GM18951 (cell line): ENCODE measurements at regions not wholly inside any gene's neighbourhood (a gene's known extent, or its start where the extent isn't known, plus 50 kb on each side); places are given as distances from the start of the nearest gene placed in this dataset.

Experiments used
- POLR2A ChIP-seq: IDR thresholded peaks from 4 replicates; pipeline ENCODE4 v1.6.1; 2011; ENCODE audit warnings: mild to moderate bottlenecking; ENCODE audit not compliant: insufficient read length, insufficient read depth; ENCODE audit errors: extremely low read depth
- in situ Hi-C: fragments of 300-500 bp; cut with MboI; formaldehyde crosslinking; loops from one replicate; pipeline ENCODE4 v1.12.0; 2022; ENCODE audit warnings: low sequenced_read_pairs, mixed read lengths, inconsistent platforms; ENCODE audit not compliant: unreplicated experiment

DNA sequence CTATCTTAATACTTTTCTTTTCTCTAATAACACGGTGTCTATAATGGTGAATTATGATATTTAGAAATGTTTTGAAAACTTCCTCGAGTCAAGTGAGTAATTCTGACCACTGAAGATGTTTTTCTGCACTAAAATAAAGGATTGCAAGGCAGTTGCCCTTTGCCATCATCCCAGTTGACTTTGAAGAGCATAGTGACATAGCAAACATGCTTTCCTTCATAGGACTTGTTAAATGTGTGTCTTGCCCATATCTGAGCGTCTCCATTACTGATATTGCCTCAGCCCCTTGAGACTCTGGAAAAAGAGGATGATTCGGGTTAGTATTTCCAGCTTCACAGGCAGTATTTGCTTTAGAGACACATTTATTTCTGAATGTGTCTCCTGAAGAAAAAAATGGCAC lies 125.2 kb upstream of the MCHR2 start:
- in situ Hi-C loops, result loop anchor here (5.0 to 25.0 kb wide), 2 partner anchors 358 to 543 kb away; no protein-coding TSS in a partner anchor

DNA sequence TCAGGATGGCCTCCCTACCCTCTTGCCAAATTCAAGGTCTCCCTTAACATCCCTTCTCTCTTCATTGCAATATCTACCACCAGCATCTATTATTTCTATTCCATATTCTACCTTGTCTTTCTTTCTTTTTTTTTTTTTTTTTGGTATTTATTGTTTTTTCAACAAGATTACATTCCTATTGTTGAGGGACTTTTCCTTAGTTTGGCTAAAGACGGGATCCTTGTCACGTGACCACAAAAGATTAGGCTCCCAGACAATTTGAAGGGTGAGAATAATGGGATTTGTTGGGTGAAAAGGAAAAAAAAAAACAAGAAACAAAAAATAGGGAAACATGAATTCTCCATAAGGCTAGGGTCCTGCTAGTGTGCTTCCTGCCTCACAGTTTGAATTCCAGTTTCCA lies 124.3 kb upstream of the MCHR2 start:
- no peak for TF ChIP-seq POLR2A
- in situ Hi-C loops, result loop anchor here (5.0 to 25.0 kb wide), 2 partner anchors 359 to 544 kb away; no protein-coding TSS in a partner anchor

More for the DNA sequence above, 125.2 kb upstream of the MCHR2 start:
- no peak for TF ChIP-seq POLR2A

DNA sequence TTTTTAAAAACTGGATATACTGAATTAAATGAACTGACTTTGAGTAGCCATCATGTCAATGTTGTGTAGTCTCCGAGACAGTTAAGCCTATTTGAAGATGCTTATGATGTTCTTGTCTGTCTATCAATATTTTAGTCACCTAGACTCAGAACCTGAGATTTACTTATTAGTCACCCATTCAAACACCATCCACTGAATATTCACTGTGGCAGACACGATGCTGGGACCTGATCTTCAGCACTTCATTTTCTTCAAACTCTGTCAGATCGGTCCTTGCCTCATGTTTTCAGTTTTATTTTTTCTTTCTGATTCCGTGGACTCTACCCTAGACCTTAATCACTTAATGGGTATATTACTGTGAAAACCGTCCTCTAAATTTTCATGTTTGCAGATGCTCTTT lies 123.7 kb upstream of the MCHR2 start:
- no peak for TF ChIP-seq POLR2A
- in situ Hi-C loops, result loop anchor here (5.0 to 25.0 kb wide), 2 partner anchors 360 to 545 kb away; no protein-coding TSS in a partner anchor

DNA sequence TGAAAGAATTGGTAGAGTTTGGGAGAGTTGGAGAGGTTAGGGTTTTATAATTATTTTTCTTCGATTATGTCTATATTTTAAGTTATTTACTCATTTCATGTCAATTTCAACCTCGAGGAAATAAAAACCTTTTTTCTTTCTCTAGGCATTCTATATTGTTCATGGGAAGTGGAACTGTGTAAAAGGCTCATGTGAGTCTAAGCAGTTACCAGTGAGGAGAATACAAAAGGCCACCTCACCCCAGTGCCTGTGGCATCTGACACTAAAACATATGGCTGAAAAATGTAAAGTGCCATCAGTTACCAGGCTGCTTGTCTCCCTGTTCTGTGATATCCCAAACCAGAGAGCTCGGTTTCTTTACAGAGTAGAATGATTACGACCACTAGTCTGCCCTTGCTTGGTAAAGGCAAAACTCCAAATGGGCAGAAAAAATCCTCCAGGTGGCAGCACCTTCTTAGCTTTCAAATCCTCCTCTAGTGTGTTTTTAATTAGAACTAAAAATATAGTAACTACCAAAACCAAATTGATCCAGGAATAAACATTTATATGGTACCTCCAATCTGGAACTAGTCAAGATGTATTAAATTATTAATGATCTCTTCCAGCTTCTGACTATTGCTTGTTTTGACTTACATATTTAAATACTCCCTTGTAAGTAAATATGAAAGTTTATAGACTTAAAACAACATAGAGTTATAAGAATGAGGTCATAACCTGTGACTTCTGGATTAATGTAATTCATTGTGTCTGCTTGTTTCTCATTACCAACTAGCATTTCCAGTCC lies 122.6 kb upstream of the MCHR2 start:
- in situ Hi-C loops, result loop anchor here (5.0 to 25.0 kb wide), 2 partner anchors 361 to 546 kb away; no protein-coding TSS in a partner anchor
- TF ChIP-seq POLR2A, result no peak

DNA sequence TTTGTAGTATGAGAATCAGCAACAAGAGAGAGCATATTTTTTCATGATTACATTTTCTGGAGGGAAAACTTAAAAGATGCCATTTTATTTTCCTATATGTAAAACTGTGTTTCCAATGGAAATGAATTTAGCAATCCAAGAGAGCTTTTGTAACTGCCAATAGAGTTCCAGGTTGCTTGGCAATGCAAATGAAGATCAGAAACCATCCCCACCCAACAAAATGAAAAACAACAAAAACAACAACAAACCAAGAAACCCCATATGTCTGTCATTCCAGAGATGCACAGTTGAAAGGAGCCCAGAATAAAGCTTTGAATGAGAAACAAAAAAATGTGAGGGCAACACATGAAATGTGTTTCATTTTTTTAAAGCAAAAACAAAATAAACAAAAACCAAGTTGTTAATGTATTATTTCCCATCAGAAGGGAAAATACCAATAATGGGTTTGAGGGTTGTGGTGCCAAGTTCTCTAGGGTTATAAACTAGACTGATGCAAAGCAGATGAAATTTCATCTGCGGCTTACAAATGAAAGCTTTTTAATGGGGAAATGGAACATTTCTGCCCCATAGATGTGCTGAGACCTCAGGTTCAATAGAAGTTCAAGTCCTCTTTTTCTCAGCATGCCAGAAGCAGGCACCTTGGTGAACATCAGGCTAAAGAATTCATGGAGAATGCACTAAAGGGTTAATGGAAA lies 121.5 kb upstream of the MCHR2 start:
- in situ Hi-C loops, result loop anchor here (5.0 to 25.0 kb wide), 2 partner anchors 362 to 547 kb away; no protein-coding TSS in a partner anchor
- no peak for TF ChIP-seq POLR2A

DNA sequence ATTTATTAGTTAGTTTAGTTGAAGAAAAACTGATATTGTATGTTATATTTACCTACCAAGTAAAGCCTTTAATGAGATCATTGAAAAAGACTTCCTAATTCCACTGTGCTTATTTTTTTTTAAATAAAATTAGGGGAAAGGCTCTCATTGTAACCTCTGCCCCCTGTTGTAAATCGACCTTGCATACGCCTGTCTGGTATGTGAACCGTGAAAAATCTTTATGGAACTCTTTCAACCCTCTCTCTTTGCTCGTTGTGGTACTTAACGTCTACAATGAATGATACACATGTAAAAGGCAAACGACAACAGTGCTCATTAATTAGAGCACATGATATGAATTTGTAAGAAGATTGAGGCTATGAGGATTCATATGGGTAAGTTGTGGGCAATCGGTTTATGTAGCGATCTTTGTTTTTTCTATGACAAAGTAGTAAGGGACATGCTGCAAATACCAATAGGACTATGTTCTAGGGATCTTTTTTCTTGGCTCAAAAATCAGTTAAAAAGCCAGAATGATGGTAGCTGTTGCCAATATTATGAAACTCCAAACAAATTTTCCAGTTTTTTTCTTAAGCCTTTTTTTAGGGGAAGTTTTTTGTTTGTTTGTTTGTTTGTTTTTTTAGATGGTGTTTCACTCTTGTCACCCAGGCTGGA lies 119.0 kb upstream of the MCHR2 start:
- TF ChIP-seq POLR2A, result no peak
- in situ Hi-C loops, result loop anchor here (25.0 kb wide), 1 partner anchor 549 kb away; no protein-coding TSS in a partner anchor

DNA sequence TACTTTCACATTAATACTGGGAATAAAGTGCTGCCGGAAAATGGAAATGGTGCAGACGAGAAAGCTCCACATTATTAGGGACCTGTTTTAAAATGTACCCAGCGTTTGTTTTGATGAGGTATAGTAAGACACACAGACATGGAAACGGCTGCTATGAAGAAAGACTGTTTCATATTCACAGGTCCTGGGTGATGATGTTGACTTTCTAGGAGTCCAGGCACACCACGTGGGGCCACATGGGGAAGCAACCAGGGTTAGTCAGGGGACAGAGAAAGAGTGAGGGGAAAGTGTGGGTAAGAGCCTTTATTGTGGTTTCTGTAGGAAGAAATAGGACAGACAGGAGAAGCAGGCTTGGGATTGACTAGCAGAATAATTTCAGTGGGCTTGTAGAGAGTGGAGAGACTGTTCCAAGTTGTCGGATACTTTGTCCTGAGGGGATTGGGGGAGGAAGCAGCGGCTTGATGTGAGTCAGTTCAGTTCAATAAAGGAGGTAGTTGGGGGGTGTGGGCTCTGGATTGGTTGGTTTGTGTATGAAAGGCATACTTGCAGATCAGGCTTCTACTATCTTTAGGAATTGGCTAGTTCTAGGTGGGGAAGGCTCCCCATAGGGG lies 112.0 kb upstream of the MCHR2 start:
- no peak for TF ChIP-seq POLR2A
- in situ Hi-C loops, result loop anchor here (25.0 kb wide), 1 partner anchor 556 kb away; no protein-coding TSS in a partner anchor

DNA sequence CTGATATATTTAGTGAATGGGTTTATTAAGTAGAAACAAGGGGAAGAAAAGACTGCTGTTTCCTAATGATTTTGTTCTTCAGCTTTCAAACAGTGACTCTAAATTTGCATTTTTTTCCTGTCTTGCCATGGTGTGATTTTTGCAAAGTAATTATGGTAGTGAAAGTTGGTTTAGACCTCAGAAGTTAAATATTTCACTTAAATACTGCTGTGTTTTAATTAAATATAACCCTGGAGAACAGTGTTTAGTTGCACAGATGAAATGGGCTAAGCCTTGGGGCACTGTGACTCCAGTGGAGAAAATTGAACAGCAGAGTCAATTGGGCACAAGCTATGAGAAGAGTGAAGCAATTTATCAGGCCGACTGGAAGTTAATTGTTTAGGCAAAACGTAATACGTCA lies 111.1 kb upstream of the MCHR2 start:
- no peak for TF ChIP-seq POLR2A
- in situ Hi-C loops, result loop anchor here (25.0 kb wide), 1 partner anchor 557 kb away; no protein-coding TSS in a partner anchor

DNA sequence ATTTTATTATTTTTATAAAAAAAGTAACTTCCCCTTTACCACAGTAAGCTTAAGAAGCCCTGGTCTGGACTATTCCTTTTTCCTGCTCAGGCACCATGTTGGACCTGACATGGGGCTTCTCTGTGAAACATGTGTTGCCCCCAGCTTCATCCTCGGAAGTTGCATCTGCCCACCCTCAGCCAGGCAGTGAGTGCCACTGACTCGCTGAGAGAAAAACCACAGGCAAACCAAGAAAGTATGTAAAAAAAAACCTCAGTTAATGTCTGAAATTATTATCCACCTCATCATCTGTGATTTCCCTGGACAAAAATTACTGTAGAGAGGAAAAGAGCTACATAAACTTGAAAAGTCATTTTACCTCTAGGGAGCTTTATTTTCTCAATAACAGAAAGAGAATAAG lies 109.9 kb upstream of the MCHR2 start:
- in situ Hi-C loops, result loop anchor here (25.0 kb wide), 1 partner anchor 558 kb away; no protein-coding TSS in a partner anchor
- no peak for TF ChIP-seq POLR2A

DNA sequence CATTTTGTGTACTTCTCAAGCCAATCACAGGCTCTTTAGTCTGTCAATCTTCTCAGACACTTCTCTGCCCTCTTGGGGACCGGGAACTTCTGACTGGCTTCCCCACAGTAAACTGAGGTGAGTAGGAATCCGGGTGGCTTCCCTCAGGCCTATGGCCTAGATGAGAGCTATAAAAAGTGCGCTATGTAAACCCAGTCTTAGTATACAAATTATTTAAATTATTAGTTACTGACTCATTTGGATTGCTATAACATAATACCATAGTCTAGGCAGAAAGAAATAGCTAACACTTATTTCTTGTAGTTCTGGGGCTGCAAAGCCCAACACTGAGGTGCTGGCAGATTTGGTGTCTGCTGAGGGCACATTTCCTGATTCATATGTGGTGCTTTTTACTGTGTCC lies 109.2 kb upstream of the MCHR2 start:
- in situ Hi-C loops, result loop anchor here (25.0 kb wide), 1 partner anchor 559 kb away; no protein-coding TSS in a partner anchor
- no peak for TF ChIP-seq POLR2A

DNA sequence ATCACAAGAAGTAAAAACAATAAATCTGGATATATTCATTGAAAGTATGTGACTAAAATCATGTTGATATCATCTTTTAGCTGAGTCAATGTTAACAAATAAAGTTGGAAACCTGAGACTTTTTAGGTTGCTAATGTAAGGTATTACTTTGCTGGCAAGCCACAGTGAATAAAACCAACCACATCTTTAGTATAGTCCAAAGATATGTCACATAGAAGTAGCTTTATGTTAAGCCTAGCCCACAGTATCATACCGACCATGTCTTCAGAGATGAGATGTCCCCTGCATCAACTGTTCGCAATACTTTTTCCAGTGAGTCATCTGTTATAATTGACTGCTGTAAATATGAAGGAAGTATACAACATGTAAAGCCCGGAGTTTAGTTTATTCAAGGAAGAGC lies 107.6 kb upstream of the MCHR2 start:
- no peak for TF ChIP-seq POLR2A
- in situ Hi-C loops, result loop anchor here (25.0 kb wide), 1 partner anchor 561 kb away; no protein-coding TSS in a partner anchor

DNA sequence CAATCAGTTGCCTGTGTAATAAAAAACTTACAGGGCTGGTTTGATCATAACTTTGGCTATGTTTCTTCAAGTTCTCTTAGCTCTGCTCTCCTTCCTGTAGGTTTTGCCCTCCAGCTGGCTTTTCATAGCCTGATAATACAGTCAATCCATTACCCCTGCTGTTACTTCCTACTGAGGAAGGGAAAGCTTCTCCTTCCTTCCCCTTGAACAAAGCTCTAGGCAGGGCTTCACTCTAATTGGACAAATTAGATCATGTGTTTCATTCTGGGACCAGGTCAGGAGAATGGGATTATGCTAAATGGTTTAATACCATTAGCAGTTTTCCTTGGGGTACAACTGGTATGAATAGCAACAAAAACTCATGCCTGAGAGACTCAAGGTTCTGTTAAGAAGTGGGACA lies 106.8 kb upstream of the MCHR2 start:
- in situ Hi-C loops, result loop anchor here (25.0 kb wide), 1 partner anchor 562 kb away; no protein-coding TSS in a partner anchor
- TF ChIP-seq POLR2A, result no peak
